ENCODE measurements at regions not wholly inside any gene's neighbourhood (a gene's known extent, or its start where the extent isn't known, plus 50 kb on each side); places are given as distances from the start of the nearest gene placed in this dataset.

- Histone ChIP-seq H3K9me2 (ENCODE audit: insufficient read depth, low read length) (no peaks in the 10 kb centered on the region), H3K36me3 (ENCODE audit: insufficient read depth, low read length) (no peaks in the 10 kb centered on the region), H3K4me2 (ENCODE audit: low read length) (no peak overlapping the region), H3K4me3 (ENCODE audit: low read length) (no peak overlapping the region), H3K27ac (ENCODE audit: low read length) (no peak overlapping the region), H3F3A (ENCODE audit: insufficient read depth, low read length, poor library complexity, severe bottlenecking) (no peaks in the 10 kb centered on the region), H3K27me3 (ENCODE audit: insufficient read depth, low read depth, low read length) (no peaks in the 10 kb centered on the region), H4K20me1 (ENCODE audit: insufficient read depth) (no peaks in the 10 kb centered on the region), H3K9me3 (ENCODE audit: low read length) (no peaks in the 10 kb centered on the region), H3K79me2 (replicated peaks; ENCODE audit: insufficient read depth, low read length) (no peaks in the 10 kb centered on the region), H3K9ac (ENCODE audit: low read length) (no peak overlapping the region), H2AFZ (ENCODE audit: low read depth, low read length) (no peak overlapping the region)
- TF ChIP-seq SMC3 (conservative IDR thresholded peaks at IDR 0.05; ENCODE audit: poor library complexity) = no peak
- TF ChIP-seq POLR2AphosphoS5 (IDR thresholded peaks at IDR 0.05) = no peak
- TF ChIP-seq TAF1 (IDR thresholded peaks at IDR 0.05; ENCODE audit: low read depth) = no peak
- no peak for TF ChIP-seq EP300 (conservative IDR thresholded peaks at IDR 0.05; ENCODE audit: poor library complexity, severe bottlenecking)
- no peak for TF ChIP-seq MXI1 (conservative IDR thresholded peaks at IDR 0.05; ENCODE audit: poor library complexity, severe bottlenecking)
- TF ChIP-seq, protein P1, sequence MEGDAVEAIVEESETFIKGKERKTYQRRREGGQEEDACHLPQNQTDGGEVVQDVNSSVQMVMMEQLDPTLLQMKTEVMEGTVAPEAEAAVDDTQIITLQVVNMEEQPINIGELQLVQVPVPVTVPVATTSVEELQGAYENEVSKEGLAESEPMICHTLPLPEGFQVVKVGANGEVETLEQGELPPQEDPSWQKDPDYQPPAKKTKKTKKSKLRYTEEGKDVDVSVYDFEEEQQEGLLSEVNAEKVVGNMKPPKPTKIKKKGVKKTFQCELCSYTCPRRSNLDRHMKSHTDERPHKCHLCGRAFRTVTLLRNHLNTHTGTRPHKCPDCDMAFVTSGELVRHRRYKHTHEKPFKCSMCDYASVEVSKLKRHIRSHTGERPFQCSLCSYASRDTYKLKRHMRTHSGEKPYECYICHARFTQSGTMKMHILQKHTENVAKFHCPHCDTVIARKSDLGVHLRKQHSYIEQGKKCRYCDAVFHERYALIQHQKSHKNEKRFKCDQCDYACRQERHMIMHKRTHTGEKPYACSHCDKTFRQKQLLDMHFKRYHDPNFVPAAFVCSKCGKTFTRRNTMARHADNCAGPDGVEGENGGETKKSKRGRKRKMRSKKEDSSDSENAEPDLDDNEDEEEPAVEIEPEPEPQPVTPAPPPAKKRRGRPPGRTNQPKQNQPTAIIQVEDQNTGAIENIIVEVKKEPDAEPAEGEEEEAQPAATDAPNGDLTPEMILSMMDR (IDR thresholded peaks at IDR 0.05; ENCODE audit: poor library complexity, severe bottlenecking) = no peak
- TF ChIP-seq RAD21 (conservative IDR thresholded peaks at IDR 0.05) = no peak
- no peak for TF ChIP-seq REST (IDR thresholded peaks at IDR 0.05; ENCODE audit: borderline replicate concordance)
- TF ChIP-seq EZH2 (IDR thresholded peaks at IDR 0.05; ENCODE audit: borderline replicate concordance, insufficient read depth, low read length, poor library complexity, severe bottlenecking) = no peak
These were observed 103.4 kb upstream of the IRX3 start for GRCh38 chr16:54389836-54390494.

- H3K27me3 ChIP-seq (ENCODE audit: insufficient read depth, low read depth, low read length) = no peaks in the 10 kb centered on the region
- no peaks in the 10 kb centered on the region for H3F3A ChIP-seq (ENCODE audit: insufficient read depth, low read length, poor library complexity, severe bottlenecking)
- H3K79me2 ChIP-seq (replicated peaks; ENCODE audit: insufficient read depth, low read length) = no peaks in the 10 kb centered on the region
- peaks cover 3% of the 10 kb centered on the region for H3K9me3 ChIP-seq (ENCODE audit: low read length)
- no peak overlapping the region for H3K4me2 ChIP-seq (ENCODE audit: low read length)
- no peak overlapping the region for H3K27ac ChIP-seq (ENCODE audit: low read length)
- H3K36me3 ChIP-seq (ENCODE audit: insufficient read depth, low read length) = no peaks in the 10 kb centered on the region
- H4K20me1 ChIP-seq (ENCODE audit: insufficient read depth) = no peaks in the 10 kb centered on the region
- no peak overlapping the region for H2AFZ ChIP-seq (ENCODE audit: low read depth, low read length)
- no peaks in the 10 kb centered on the region for H3K9me2 ChIP-seq (ENCODE audit: insufficient read depth, low read length)
- no peak overlapping the region for H3K4me3 ChIP-seq (ENCODE audit: low read length)
- no peak overlapping the region for H3K9ac ChIP-seq (ENCODE audit: low read length)
- TF ChIP-seq EP300 (conservative IDR thresholded peaks at IDR 0.05; ENCODE audit: poor library complexity, severe bottlenecking) = no peak
- TF ChIP-seq SMC3 (conservative IDR thresholded peaks at IDR 0.05; ENCODE audit: poor library complexity) = no peak
- TF ChIP-seq REST (IDR thresholded peaks at IDR 0.05; ENCODE audit: borderline replicate concordance) = no peak
- TF ChIP-seq POLR2AphosphoS5 (IDR thresholded peaks at IDR 0.05) = no peak
- TF ChIP-seq, protein P1 (IDR thresholded peaks at IDR 0.05; ENCODE audit: poor library complexity, severe bottlenecking) = no peak
- TF ChIP-seq EZH2 (IDR thresholded peaks at IDR 0.05; ENCODE audit: borderline replicate concordance, insufficient read depth, low read length, poor library complexity, severe bottlenecking) = no peak
- no peak for TF ChIP-seq TAF1 (IDR thresholded peaks at IDR 0.05; ENCODE audit: low read depth)
- no peak for TF ChIP-seq RAD21 (conservative IDR thresholded peaks at IDR 0.05)
- no peak for TF ChIP-seq MXI1 (conservative IDR thresholded peaks at IDR 0.05; ENCODE audit: poor library complexity, severe bottlenecking)
These were observed 98.6 kb upstream of the IRX3 start for GRCh38 chr16:54385141-54385540.
